Mesendoderm (in vitro differentiated cells): ENCODE measurements at regions not wholly inside any gene's neighbourhood (a gene's known extent, or its start where the extent isn't known, plus 50 kb on each side); places are given as distances from the start of the nearest gene placed in this dataset.

Experiments used
- DNase-seq: peaks from one replicate; pipeline ENCODE4 v3.0.0; 2013
- H2AK5ac ChIP-seq: 2 replicates; pipeline ENCODE4 v1.6.1; 2013; ENCODE audit warnings: low read length, inconsistent platforms
- H2BK120ac ChIP-seq: 2 replicates; pipeline ENCODE4 v1.6.1; 2013; ENCODE audit warnings: low read depth, mild to moderate bottlenecking, low read length, moderate library complexity, mixed read lengths
- H2BK15ac ChIP-seq: replicated peaks from 2 replicates; pipeline ENCODE4 v1.6.1; 2013; ENCODE audit warnings: low read depth, mild to moderate bottlenecking, moderate library complexity
- H2BK5ac ChIP-seq: 2 replicates; pipeline ENCODE4 v1.6.1; 2013; ENCODE audit warnings: low read length, inconsistent platforms
- H3K18ac ChIP-seq: 2 replicates; pipeline ENCODE4 v1.6.1; 2013; ENCODE audit warnings: mild to moderate bottlenecking, low read length, mixed read lengths
- H3K23ac ChIP-seq: one replicate; pipeline ENCODE4 v1.6.1; 2013; ENCODE audit warnings: low read length
- H3K27ac ChIP-seq: 2 replicates; pipeline ENCODE4 v1.5.1; 2013; ENCODE audit warnings: low read depth, mild to moderate bottlenecking, inconsistent platforms, low read length, moderate library complexity
- H3K27me3 ChIP-seq: 2 replicates; pipeline ENCODE4 v1.6.1; 2013; ENCODE audit warnings: low read length, control low read depth, mild to moderate bottlenecking, inconsistent platforms; ENCODE audit not compliant: insufficient read depth, poor library complexity
- H3K36me3 ChIP-seq: 2 replicates; pipeline ENCODE4 v1.6.1; 2013; ENCODE audit warnings: low read length, inconsistent platforms; ENCODE audit not compliant: control insufficient read depth, insufficient read depth
- H3K4ac ChIP-seq: one replicate; pipeline ENCODE4 v1.6.1; 2013; ENCODE audit warnings: low read depth, mild to moderate bottlenecking, low read length, moderate library complexity
- H3K4me1 ChIP-seq: 2 replicates; pipeline ENCODE4 v1.6.1; 2013; ENCODE audit warnings: low read depth, low read length, inconsistent platforms; ENCODE audit not compliant: control insufficient read depth
- H3K4me2 ChIP-seq: 2 replicates; pipeline ENCODE4 v1.6.1; 2013; ENCODE audit warnings: low read length
- H3K4me3 ChIP-seq: 2 replicates; pipeline ENCODE4 v1.5.1; 2013; ENCODE audit warnings: mild to moderate bottlenecking, low read length
- H3K56ac ChIP-seq: one replicate; pipeline ENCODE4 v1.6.1; 2013; ENCODE audit warnings: low read length
- H3K79me1 ChIP-seq: 2 replicates; pipeline ENCODE4 v1.6.1; 2013; ENCODE audit warnings: low read length, inconsistent platforms
- H3K79me2 ChIP-seq: 2 replicates; pipeline ENCODE4 v1.6.1; 2013; ENCODE audit warnings: mild to moderate bottlenecking, low read length; ENCODE audit not compliant: control insufficient read depth, insufficient read depth
- H3K9ac ChIP-seq: 2 replicates; pipeline ENCODE4 v1.6.1; 2013; ENCODE audit warnings: low read length, inconsistent platforms
- H4K5ac ChIP-seq: one replicate; pipeline ENCODE4 v1.6.1; 2013; ENCODE audit warnings: low read length
- H4K8ac ChIP-seq: one replicate; pipeline ENCODE4 v1.6.1; 2013; ENCODE audit warnings: low read depth, mild to moderate bottlenecking, control low read depth, low read length, moderate library complexity
- WGBS: extraction: QIAGEN DNeasy Blood & Tissue Kit; methylation state at CpG from one replicate; pipeline ENCODE4 v1.1.7; 2013; ENCODE audit warnings: low lambda C conversion rate, missing lambda C conversion rate; ENCODE audit not compliant: insufficient coverage; ENCODE audit errors: extremely low coverage; 5-methylcytosine and 5-hydroxymethylcytosine counted together

DNA sequence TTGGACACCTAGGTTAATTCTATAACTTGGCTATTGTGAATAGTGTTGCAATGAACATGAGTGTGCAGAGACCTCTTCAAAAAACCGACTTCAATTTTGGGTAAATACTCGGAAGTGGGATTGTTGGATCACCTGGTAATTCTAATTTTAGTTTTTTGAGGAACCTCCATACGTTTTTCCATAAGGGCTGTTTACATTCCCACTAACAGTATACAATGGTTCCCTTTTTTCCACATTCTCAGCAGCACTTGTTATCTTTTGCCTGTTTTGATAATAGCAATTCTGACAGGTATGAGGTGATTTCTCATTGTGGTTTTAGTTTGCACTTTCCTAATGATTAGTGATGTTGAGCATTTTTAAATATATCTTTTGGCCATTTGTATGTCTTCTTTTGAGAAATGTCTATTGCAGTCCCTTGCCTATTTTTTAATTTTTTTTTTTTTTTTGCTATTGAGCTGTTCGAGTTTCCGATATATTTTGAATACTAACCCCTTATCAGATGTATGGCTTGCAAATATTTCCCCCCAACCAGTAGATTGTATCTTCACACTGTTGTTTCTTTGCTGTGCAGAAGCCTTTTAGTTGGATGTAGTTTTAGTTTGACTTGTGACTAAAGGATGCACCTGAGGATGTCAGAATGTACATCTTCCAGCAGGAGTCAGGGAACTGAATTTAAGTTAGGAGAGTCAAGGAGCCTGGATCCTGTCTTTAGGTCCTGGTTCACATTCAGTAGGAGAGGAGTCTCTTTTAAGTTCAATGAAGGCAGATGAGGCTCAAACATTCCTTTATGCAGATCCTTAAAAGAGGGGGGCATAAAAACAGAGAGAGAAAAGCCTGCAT, 120.0 kb downstream of the S1PR1 start:
- WGBS: no CpG with 5 or more reads among the region's 5 CpGs
- no peak overlapping the region for H3K18ac ChIP-seq
- H3K56ac ChIP-seq: no peak overlapping the region
- H3K9ac ChIP-seq: no peak overlapping the region
- H3K4me3 ChIP-seq: no peak overlapping the region
- no peak overlapping the region for H3K23ac ChIP-seq
- no peak overlapping the region for H2BK120ac ChIP-seq
- H3K4me2 ChIP-seq: no peak overlapping the region
- H2AK5ac ChIP-seq: no peak overlapping the region
- no peaks in the 10 kb centered on the region for H3K4me1 ChIP-seq
- no peak overlapping the region for H4K5ac ChIP-seq
- H3K4ac ChIP-seq: no peak overlapping the region
- DNase-seq: no peak
- no peaks in the 10 kb centered on the region for H3K79me1 ChIP-seq
- H3K79me2 ChIP-seq: no peaks in the 10 kb centered on the region
- no peak overlapping the region for H2BK5ac ChIP-seq
- no peaks in the 10 kb centered on the region for H3K36me3 ChIP-seq
- no peak overlapping the region for H2BK15ac ChIP-seq
- H3K27me3 ChIP-seq: no peaks in the 10 kb centered on the region
- no peak overlapping the region for H3K27ac ChIP-seq
- no peak overlapping the region for H4K8ac ChIP-seq

DNA sequence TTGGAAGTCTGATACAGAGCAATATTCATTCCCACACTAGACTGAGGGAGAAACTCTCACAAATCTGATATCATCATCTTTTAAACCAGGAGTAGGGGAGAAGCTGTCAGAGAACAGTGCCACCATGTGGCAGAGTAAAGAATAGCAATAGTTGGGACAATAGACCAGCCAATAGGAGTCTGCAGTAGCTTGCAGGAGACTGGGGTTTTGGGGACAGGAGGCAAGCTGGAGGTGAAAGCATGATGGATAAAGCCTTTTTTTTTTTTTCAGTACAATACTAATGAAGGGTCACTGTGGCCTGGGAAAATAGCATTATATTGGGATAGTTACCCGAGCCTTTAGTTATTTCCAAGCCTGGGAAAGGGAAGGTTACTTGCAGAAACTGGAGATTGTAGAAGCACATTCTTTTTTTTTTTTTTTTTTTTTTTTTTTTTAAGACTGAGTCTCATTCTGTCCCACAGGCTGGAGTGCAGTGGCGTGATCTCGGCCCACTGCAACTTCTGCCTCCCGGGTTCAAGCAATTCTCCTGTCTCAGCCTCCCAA, 120.7 kb downstream of the S1PR1 start:
- peak; percentile 90 for DNase-seq
- Histone ChIP-seq H3K9ac (no peak overlapping the region), H2AK5ac (no peak overlapping the region), H3K4ac (no peak overlapping the region), H4K8ac (no peak overlapping the region), H2BK120ac (no peak overlapping the region), H2BK5ac (no peak overlapping the region), H4K5ac (no peak overlapping the region), H3K79me1 (no peaks in the 10 kb centered on the region), H3K79me2 (no peaks in the 10 kb centered on the region), H3K4me1 (no peaks in the 10 kb centered on the region), H3K18ac (no peak overlapping the region), H3K4me3 (no peak overlapping the region), H3K4me2 (no peak overlapping the region), H3K27ac (no peak overlapping the region), H2BK15ac (no peak overlapping the region), H3K36me3 (no peaks in the 10 kb centered on the region), H3K27me3 (no peaks in the 10 kb centered on the region), H3K23ac (no peak overlapping the region), H3K56ac (no peak overlapping the region)
- no CpG with 5 or more reads among the region's 4 CpGs for WGBS

DNA sequence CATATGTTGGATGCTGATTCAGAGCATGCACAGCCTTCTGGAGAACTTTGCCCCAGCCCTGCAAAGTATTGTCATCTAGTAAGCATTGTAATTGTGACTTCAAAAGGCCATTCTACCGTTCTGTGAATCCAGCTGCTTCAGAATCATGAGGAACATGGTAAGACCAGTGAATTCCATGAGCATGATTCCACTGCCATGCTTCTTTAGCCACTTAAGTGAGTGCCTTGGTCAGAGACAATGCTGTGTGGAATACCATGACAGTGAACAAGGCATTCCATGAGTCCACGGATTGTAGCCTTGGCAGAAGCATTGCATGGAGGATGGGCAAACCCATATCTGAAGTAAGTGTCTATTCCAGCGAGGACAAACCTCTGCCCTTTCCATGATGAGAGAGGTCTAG, 123.7 kb downstream of the S1PR1 start:
- H3K4ac ChIP-seq: no peak overlapping the region
- no peaks in the 10 kb centered on the region for H3K4me1 ChIP-seq
- no peak overlapping the region for H3K9ac ChIP-seq
- H3K4me2 ChIP-seq: no peak overlapping the region
- H3K79me2 ChIP-seq: no peaks in the 10 kb centered on the region
- no peak overlapping the region for H3K27ac ChIP-seq
- no peak overlapping the region for H4K5ac ChIP-seq
- H3K36me3 ChIP-seq: no peaks in the 10 kb centered on the region
- no peak overlapping the region for H3K23ac ChIP-seq
- H3K18ac ChIP-seq: no peak overlapping the region
- no peak overlapping the region for H4K8ac ChIP-seq
- H3K79me1 ChIP-seq: no peaks in the 10 kb centered on the region
- no peak for DNase-seq
- no peaks in the 10 kb centered on the region for H3K27me3 ChIP-seq
- H2BK15ac ChIP-seq: no peak overlapping the region
- no peak overlapping the region for H2BK120ac ChIP-seq
- H3K4me3 ChIP-seq: no peak overlapping the region
- H2BK5ac ChIP-seq: no peak overlapping the region
- no CpG with 5 or more reads among the region's 3 CpGs for WGBS
- no peak overlapping the region for H2AK5ac ChIP-seq
- no peak overlapping the region for H3K56ac ChIP-seq

DNA sequence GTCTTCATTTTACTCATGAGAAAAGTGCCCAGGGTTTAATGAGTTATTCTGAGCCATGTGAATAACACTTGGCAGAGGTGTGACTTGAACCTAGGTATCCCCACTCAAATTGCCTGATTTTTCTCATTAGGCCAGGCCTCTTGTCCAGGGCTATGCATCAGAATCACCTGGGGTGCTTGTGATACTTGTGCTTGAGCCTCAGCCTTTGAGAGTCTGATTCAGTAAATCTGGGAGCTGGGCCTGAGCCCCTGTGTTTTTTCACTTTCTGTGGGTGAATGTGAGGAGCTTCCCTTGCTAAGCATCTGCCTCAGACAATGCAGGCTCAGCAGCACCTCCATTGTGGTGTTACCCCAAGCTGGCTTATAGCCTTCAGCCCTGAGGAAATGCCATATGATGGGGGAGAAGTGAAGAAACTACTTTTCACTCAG, 127.1 kb downstream of the S1PR1 start:
- no peak overlapping the region for H4K5ac ChIP-seq
- no peak for DNase-seq
- no peak overlapping the region for H3K9ac ChIP-seq
- no peak overlapping the region for H2AK5ac ChIP-seq
- H2BK15ac ChIP-seq: no peak overlapping the region
- H2BK120ac ChIP-seq: no peak overlapping the region
- H3K36me3 ChIP-seq: no peaks in the 10 kb centered on the region
- no peak overlapping the region for H3K56ac ChIP-seq
- H3K4me1 ChIP-seq: no peaks in the 10 kb centered on the region
- H3K27ac ChIP-seq: no peak overlapping the region
- H3K79me1 ChIP-seq: no peaks in the 10 kb centered on the region
- H3K4me2 ChIP-seq: no peak overlapping the region
- H3K79me2 ChIP-seq: no peaks in the 10 kb centered on the region
- no peaks in the 10 kb centered on the region for H3K27me3 ChIP-seq
- H3K23ac ChIP-seq: no peak overlapping the region
- H3K18ac ChIP-seq: no peak overlapping the region
- H2BK5ac ChIP-seq: no peak overlapping the region
- no peak overlapping the region for H3K4me3 ChIP-seq
- H3K4ac ChIP-seq: no peak overlapping the region
- no peak overlapping the region for H4K8ac ChIP-seq

DNA sequence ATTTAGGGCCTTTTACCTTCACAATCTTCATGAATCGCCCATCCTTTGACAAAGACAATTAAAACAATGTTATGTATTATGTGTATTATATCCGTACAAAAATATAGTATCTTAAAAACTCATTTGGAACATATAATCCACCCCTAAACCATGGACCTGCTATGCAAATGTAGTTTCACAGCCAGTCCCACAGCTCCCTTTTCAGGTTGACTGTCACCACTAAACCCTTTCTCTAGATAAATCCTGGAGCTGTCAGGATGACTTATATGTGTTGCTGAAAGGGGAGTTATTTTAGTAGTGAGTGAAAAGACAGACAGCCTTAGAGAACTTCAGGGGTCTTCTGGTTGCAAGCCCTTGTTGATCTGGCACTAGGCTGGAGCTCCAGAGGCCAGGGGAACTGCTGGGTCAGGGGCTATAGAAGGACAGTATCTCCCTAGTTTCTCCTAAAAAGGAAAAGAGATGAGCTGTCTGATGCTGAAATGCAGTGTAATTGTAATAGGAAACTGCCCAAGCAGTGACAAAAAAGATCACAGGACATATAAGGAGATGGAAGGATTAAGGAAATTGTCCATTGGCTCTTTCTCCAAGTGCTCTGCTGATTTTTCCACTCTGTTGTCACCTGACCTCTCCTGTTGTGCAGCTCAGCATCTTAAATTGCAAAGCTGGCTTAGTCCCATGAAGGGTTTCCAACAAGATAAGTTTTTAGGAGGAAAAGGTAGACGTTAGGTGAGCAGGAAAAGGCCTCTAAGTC, 127.7 kb downstream of the S1PR1 start:
- WGBS: no CpG with 5 or more reads among the region's 3 CpGs
- no peak overlapping the region for H3K18ac ChIP-seq
- H2BK5ac ChIP-seq: no peak overlapping the region

More for the DNA sequence above, 127.7 kb downstream of the S1PR1 start:
- Histone ChIP-seq H3K23ac (no peak overlapping the region), H3K79me2 (no peaks in the 10 kb centered on the region), H3K36me3 (no peaks in the 10 kb centered on the region), H3K4ac (no peak overlapping the region), H2BK15ac (no peak overlapping the region), H2BK120ac (no peak overlapping the region), H3K9ac (no peak overlapping the region), H4K5ac (no peak overlapping the region), H4K8ac (no peak overlapping the region), H3K4me3 (no peak overlapping the region), H3K4me2 (no peak overlapping the region), H3K27me3 (no peaks in the 10 kb centered on the region), H3K4me1 (no peaks in the 10 kb centered on the region), H3K79me1 (no peaks in the 10 kb centered on the region), H3K56ac (no peak overlapping the region), H2AK5ac (no peak overlapping the region), H3K27ac (no peak overlapping the region)
- DNase-seq: no peak
